DMS79 (cell line): ENCODE measurements at regions not wholly inside any gene's neighbourhood (a gene's known extent, or its start where the extent isn't known, plus 50 kb on each side); places are given as distances from the start of the nearest gene placed in this dataset.
"Not testable (repeated sequence)": the region's sequence is repeated elsewhere in the genome, so short reads cannot be mapped to it uniquely, and the experiment has no call there.

Experiments used
- DNase-seq: peaks from one replicate; lab custom pipeline; 2025; lab: John Stamatoyannopoulos, UW

DNA sequence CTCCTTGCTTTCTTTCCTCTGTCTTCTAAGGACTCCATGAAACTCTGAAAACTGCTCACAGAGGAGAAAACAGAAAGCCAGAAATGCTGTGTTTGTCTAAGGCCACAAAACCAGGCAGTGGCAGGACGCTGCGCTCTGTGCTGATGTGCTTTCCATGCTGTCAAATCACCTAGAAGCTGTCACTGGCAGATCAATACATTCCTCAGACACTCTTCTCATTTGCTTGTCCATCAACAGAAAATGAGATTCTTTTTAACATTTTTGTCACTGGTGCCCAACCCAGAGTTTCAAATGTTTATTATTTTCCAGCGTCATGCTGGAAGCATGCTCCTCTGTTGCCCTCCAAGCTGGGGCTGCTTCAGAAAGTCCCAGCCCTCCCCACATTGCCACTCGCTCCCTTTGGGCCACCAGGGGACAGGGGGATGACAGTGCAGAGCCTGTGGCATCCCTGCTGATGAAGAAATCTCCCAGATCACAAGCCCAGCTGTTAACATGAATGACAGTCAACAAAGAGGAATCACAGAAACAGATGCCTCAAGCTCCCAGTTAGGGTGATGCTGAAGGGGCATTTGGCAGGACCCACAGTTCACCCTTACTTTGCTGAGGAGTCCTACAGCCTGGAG is 117.5 kb upstream of the MEIS1 start:
- no peak for DNase-seq

DNA sequence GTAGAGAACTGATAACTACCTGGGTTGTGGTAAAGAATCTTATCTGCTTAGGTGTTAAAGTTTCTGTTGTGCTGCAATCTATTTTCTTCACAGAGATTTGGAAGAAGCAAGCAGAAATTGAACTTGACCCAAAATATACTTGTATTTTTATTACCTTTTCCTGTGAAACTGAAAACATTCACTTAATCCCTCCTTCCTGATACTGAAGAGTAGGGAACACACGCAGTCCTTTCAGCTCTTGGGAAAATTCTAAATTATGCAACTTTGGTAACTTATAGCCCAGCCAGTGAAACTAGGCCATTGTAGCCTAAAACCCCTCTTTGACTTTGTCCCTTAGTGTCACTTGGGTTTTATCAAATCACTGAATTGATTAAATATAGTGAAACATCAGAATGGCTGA is 128.4 kb upstream of the MEIS1 start:
- DNase-seq = no peak

DNA sequence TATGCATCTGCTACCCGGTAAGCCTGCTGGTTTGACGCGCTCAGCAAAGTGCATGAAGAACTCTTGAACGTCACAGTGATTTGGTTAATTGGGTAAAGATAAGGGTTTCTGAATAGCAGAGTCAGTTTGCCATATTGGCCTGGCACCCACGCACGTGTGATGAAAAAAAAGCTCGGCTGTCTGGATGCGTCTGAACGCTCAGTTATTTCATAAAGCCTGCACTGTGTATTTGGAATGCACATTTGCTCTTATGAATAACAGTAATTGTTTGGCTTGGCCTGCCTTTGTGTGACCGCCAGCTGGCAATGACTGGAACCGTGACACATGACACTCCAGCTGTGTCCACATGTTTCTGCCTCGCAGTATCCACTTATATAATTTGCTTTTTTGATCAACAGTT is 129.2 kb upstream of the MEIS1 start:
- DNase-seq = peak; percentile 93

DNA sequence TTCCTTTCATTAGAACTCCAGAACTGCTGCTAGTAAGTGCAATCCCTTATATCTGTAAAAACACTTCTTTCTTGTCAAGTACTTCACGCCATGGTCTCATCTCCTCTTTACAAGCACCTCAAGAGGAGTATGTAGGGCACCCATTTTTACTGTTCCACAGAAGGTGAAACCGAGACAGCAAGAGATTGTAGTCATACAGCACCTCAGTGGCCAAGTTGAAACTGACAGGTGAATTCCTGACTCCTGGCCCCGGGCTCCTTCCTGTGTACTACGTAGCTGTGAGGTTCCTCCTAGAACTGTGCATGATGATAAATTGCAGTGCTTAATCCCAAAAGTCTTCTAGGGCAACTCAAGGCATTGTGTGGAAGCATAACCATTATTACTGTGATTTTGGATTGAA is 131.5 kb upstream of the MEIS1 start:
- DNase-seq = no peak

DNA sequence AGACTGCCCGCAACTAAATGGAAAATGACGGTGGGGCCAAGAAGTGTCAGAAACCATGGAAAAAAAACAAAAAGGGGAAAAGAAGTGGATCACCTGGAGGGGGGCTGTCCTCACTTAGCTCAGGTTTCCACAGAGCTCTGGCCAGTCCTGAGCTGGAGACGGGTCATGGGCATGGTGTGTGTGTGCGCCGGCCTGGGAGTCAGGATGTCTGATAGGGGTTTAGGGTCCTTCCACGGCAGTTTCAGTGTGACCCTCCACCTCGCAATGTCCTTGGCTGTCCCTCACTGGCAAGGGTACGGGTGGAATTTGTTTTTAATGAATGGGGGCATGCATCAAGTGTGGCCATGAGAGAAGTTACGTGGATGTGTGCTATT is 133.2 kb upstream of the MEIS1 start:
- no peak for DNase-seq

DNA sequence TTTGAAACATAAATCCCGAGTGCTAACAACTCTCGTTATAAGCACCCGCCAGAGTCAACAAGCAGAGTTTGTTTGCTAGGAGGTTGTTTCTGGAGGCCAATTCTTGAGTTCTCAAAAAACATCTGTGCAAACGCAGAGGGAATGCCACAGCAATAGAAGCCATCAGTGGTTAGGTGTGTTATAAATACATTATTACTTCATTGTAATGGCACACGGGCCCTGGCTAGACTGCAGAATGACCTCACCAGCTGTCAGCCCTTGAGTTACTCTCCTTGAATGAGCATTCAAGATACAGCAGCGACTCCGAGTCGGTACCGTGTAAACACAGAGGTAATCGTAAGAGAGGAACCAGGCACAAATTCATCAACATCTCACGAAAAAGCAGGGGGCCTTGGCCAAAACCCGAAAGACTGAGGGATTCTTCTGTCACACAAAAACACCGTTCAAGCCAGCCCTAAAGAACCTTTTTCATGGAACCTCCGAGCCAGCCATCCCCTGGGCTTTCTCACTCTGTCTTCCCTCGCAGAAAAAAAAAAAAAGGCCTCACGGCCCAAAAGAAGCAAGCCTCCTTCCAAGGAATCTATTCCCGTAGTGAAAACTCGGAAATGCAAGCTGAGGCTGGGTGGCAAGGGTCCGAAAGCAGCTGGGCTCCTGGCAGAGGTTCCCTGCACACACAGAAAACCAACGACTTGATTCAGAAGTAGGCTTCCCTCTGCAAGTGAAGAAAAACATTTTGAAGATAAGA is 133.7 kb upstream of the MEIS1 start:
- peak; percentile 96 for DNase-seq

DNA sequence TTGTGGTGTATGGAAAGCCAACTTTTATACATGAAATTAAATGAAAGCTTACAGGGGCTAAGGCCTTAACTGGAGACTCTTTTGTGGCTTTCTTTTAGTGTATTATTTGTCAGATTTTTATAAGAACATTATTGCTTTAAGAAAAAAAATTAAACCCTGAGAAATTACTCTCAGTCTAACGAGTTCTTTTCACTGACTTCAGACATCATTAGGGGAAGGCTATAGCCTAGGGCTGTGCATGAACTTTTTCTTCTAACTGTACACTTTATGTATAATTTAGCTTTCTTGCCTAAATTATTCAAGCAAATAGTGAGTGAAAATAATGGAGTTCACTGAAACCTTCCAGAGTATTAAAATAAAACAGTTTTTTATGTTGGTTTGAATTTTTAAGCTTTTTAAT is 151.1 kb upstream of the MEIS1 start:
- no peak for DNase-seq

DNA sequence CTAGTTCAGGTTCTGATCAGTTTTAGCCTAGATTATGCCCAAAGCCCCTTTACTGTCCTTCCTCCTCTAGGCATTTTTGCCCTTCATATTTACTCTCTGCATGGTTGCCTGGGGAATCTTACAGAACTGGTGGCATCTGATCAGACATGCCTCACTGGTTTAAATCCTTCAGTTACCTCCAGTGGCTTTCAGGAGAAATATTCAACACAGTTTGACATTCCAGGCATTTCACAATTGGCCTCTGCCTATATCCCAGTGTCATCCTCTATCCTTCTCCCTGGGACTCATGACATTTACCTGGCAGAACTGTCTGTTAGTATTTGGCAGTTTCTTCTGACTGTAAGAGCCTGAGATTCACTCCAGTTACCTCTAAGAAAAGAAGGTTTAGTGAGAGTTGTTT is 152.9 kb upstream of the MEIS1 start:
- no peak for DNase-seq

DNA sequence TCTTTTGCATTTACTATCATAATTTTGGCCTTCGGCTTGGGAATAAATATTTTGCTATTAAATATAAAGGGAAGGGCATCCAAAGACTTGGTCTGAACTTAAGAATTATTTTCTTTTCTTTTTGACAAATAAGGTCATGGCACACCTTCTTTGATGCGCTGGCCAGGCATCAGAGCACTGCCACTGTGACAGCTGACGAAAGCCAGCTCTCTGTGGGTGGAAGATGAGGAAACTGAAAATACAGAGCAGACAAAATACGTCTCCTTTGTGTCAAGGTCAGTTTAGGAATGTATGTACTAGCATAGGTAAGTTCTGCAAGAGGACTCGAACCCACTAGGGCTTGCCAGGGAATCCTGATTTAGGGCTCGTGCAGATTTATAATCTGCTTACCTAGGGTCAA is 155.9 kb upstream of the MEIS1 start:
- no peak for DNase-seq

DNA sequence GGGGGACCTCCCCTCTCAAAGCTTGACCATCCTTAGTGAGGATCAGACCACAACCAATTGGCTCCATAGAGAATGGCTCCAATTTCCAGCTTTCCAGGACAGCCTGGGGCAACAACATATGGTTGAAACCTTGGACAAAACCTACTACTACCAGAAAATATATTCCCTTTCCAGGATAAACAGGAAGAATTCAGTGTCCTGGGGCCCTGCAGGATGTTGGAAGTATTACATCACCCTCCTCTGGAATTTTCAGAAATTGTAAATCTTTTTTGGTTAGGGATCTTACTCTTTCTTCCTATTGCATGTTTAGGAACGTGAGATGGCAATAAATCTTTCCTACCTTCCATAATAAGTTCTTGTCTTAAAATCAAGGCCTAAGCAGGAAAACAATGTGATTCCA is 158.9 kb upstream of the MEIS1 start:
- no peak for DNase-seq

DNA sequence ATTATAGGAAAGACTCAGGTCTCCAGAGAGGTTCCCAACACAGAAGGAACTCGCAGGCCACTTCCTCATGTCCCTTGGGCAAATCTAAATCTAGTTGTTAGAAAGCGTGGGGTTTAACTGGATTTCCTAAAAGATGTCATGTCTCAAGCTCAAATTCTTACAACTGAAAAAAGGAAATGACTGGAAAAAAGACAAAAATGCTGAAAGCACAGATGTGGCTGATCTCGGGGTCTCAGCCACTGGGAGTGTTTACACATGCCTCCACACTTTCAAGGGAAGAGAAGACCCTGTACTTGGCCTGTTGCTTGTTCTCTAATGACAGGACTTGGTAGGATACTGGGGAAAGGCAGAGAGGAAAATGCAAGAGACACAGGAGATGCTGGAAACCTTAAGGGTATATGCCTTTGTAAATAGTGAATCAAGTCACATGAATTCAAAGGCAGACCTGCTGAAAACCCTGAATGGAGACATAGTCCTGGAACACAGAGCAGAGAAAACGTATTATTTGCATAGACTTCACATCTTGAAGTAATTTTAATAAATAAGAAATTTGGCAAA is 160.9 kb upstream of the MEIS1 start:
- no peak for DNase-seq

DNA sequence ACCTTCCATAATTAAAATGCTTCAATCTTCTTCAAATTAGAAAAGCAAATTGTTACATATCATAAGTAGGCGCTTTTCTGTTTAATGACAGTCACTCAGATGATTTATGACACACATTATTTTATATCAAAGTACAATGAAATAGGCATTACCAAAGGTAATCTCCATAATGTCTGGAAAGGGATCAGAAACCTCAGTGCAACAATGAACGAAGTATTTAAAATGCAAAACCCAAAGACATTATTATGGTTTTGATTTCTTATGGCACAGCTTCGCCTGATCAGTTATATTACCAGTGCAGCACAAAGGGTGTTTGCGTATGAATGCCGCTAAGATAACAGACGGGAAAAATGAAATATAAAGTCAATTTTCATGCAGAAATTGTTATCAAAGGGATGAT is 162.2 kb upstream of the MEIS1 start:
- DNase-seq = no peak

DNA sequence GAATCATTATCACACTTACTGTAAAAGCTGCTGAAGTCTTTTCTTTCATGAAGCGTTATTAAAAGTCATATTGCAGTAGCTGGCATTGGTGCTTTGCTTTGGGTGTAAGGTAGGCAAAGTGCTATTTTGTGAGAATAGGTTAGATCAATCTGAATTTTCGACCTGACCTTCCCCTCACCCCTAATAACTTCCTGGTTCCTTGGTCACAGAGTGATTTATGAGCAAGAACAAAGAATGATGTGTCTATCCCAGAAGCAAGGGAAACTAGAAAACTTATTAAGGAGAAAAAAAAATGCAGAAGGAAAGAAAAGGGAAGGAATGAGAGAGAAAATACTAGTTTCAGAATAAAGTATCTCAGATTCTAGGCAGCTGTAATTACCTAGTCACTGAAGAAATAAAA is 163.1 kb upstream of the MEIS1 start:
- no peak for DNase-seq

DNA sequence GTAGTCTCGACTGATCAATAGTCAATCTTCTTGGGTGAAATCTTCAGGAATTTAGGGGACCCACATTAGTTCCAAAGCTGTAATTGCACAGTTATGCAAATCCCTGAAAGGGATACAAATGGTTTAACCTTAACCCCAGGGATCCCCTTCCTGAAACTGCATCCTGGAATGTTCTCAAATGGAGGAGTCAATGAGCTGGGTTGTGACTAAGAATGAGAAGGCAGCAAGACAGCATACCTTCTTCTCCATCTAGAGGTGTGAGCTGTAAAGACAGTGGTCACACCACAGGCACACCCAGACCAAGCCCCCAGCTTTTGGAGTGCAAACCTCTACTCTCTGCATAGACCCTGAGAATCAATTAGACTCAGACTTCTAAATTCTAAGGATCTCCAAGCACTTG is 164.7 kb upstream of the MEIS1 start:
- DNase-seq = no peak

DNA sequence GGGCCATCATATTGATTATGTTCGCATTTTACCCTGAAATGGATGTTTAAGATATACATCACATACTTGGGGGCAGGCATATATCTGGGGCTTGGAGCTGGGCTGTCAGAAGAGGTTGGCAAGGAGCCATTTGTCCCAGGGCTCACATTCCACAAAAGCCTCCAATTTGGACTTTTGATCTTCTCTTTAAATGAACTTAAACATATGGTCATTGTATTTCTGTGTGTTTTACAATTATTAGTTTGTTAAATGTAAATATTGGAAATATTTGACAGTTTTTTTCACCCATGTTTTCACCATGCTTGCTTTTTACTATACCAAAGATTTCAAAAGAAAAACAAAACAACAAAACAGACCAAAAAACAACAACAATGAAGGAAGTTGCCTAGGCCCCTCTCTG is 165.8 kb upstream of the MEIS1 start:
- DNase-seq = no peak

DNA sequence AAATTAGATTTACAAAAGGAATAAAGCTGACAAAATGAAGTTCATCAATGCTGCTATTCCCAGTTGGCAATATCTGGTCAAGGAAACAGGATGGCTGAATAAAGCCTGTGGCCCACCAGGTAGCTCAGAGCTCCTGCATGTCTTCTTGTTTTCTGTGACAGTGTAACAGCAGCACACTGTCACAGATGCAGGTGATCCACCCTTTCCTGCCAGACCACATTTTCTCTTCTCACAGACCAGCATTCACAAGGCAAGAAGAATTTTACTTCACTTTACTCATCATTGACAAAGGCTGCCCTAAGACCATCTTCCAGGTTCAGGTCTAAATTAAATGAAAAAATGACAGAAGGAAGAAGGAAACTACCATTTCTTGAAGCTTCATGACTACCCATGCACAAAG is 166.2 kb upstream of the MEIS1 start:
- DNase-seq = no peak

DNA sequence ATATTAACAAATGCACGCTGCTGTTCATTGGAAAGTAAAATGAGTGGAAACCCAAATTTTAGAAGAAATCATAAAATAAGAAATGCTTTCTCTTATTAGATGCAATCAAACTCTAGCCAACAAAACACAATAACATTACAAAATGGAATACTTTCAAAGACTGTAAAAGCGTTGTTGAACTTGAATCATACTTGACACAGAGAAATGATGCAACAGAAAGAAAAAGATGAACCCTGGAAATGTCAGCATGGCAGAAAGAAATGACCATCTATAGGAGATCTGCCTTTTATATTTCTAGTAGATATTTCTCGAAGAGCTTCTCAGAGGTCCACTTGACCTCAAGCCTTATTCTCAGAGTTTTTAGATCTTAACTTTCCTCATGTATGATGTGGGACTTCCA is 170.6 kb upstream of the MEIS1 start:
- DNase-seq = no peak

DNA sequence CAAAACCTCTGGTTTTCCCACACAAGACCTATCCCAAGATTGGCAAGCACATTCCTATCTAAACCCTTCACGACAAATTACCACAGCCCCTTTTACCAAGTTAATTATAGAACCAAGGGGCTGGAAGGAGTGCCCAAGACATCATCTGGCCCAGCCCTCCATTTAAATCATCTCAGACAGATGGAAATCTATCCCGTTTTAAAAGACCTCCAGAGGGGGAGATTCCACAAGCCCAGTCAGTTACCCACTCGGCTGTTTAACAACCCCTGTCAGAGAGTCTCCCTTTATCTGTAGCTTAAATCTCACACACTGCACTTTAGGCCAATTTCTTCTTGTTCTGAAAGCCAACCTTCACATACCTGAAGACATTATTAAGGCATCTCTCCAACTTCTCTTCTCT is 179.1 kb upstream of the MEIS1 start:
- DNase-seq = no peak

DNA sequence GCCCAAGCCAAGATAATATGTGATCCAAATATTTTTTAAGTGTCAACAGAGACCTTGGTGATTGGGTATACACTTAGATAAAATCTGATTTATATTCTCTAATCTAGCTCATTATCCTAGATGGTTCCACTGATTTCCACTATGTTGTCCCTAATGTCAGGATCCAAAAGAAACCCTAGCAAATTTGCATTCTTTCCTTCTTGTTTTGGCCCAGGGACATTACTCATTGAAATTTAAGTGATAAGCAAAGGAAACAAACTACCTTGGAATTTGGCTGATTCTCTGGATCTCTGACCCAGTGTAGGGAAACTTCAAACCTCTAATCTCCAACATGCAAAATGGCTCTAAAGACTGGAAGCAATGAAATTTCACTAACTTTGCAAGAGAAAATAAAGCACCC is 179.8 kb upstream of the MEIS1 start:
- no peak for DNase-seq

DNA sequence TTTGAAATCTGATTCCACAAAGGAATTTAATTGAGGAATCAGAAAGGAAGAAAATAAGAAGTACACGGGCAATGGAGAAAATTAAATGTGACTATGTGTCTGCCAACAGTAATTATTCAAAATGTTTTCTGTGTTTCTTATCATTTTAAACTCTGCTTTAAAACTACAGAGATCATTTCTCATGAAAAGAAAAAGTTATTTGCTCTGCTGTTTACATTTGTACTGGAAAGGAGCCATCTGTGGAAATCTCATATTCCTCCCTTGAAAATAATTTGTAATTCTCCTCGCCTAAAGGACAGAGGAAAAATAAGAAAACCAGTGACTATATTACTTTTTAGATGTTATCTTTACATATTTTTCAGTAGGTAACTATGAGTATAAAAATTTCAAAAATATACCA is 181.9 kb upstream of the MEIS1 start:
- no peak for DNase-seq

DNA sequence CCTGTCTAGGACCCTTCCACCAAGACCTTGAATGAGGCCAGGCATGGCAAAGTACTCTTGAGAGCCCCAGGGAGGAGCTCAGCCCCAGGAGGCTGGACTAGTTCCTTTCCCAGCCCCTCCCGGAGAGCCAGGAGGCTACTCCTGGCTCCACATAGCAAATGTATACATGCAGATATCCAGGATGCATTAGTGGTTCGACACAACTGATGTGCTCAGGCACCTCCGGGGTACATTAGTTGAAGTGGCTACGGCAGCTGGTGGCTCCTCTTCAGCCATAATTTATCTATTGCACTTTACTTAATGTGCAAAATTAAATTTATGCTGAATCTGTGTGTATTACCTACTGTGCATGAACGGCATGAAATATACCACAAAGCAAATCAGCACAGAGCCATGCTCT is 182.8 kb upstream of the MEIS1 start:
- DNase-seq = peak; percentile 70

DNA sequence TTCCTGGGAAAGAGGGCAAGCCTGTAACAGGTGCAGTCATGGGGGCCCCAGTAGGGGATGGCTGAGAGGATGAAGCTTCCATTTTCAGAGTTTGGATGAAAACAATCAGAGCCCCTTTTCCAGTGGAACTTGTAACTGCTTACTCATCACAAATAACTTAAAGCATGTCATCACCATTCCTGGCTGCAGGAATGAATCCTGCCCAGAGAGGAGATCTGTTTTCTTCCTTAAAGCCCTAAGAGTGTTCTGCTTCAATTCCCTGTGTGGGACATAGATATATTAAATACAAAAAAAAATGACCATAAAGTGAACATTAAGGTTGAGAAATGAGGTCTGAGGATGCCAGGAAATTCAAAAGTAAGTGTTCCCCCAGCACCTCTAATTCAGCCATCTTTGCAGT is 183.4 kb upstream of the MEIS1 start:
- DNase-seq = no peak

DNA sequence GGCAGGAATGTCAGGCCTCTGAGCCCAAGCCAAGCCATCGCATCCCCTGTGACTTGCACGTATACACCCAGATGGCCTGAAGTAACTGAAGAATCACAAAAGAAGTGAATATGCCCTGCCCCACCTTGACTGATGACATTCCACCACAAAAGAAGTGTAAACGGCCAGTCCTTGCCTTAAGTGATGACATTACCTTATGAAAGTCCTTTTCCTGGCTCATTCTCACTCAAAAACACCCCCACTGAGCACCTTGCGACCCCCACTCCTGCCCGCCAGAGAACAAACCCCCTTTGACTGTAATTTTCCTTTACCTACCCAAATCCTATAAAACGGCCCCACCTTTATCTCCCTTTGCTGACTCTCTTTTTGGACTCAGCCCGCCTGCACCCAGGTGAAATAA is 185.8 kb upstream of the MEIS1 start:
- not testable (repeated sequence) for DNase-seq

DNA sequence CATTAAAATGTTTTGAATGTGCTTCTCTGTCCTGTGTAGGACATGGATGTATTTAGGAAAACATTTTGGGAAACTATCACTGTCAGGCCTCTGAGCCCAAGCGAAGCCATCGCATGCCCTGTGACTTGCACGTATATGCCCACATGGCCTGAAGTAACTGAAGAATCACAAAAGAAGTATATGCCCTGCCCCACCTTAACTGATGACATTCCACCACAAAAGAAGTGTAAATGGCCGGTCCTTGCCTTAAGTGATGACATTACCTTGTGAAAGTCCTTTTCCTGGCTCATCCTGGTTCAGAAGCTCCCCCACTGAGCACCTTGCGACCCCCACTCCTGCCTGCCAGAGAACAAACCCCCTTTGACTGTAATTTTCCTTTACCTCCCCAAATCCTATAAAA is 191.1 kb upstream of the MEIS1 start:
- not testable (repeated sequence) for DNase-seq
